ENCODE measurements at regions not wholly inside any gene's neighbourhood (a gene's known extent, or its start where the extent isn't known, plus 50 kb on each side); places are given as distances from the start of the nearest gene placed in this dataset.

DNA sequence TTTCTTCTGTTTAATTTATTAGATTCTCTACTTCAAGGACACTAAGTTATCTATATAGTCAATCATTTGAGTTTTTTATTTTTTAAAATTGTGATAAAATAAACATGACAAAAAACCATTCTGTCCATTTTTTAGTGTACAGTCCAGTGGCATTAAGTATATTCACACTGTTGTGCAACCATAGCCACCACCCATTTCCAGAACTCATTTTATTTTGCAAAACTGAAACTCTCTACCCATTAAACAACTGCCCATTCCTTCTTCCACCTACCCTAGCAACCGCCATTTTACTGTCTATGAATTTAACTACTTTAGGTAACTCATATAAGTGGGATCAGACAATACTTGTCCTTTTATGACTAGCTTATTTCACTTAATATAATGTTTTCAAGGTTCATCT lies 275.6 kb downstream of the SH3GL2 start:
- H3K27ac ChIP-seq = no peak overlapping the region
- POLR2A ChIA-PET = no interaction called here
- no peaks in the 10 kb centered on the region for H3K4me1 ChIP-seq
- no peak overlapping the region for H3K4me3 ChIP-seq
- no peak overlapping the region for H3K4me2 ChIP-seq
- H3K9me3 ChIP-seq = no peaks in the 10 kb centered on the region
- DNase-seq (ENCODE audit: low read depth in 1 of 2, low spot score in 1 of 2) (no peak), ATAC-seq (no peak), FAIRE-seq (no peak)
- no peak for TF ChIP-seq USF2 (IDR thresholded peaks at IDR 0.05)
- TF ChIP-seq EHF (CRISPR knock-in tag; IDR thresholded peaks at IDR 0.05) = no peak
- TF ChIP-seq NR3C1 (IDR thresholded peaks at IDR 0.05) = no peak
- no peak for TF ChIP-seq HOXA7 (CRISPR knock-in tag; IDR thresholded peaks at IDR 0.05)
- no peak for TF ChIP-seq FOSB (CRISPR knock-in tag; IDR thresholded peaks at IDR 0.05)
- TF ChIP-seq, protein P1, sequence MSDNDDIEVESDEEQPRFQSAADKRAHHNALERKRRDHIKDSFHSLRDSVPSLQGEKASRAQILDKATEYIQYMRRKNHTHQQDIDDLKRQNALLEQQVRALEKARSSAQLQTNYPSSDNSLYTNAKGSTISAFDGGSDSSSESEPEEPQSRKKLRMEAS (IDR thresholded peaks at IDR 0.05) = no peak
- no peak for TF ChIP-seq POLR2A (IDR thresholded peaks at IDR 0.05; ENCODE audit: low read length)
- no peak for TF ChIP-seq JUNB (IDR thresholded peaks at IDR 0.05)
- TF ChIP-seq ZSCAN20 (CRISPR knock-in tag; IDR thresholded peaks at IDR 0.05) = no peak
- TF ChIP-seq RNF2 (IDR thresholded peaks at IDR 0.05; ENCODE audit: borderline replicate concordance, low read depth) = no peak
- TF ChIP-seq RAD21 (conservative IDR thresholded peaks at IDR 0.05 in 1 of 2, IDR thresholded peaks at IDR 0.05 in 1 of 2) = no peak
- TF ChIP-seq, protein P2, sequence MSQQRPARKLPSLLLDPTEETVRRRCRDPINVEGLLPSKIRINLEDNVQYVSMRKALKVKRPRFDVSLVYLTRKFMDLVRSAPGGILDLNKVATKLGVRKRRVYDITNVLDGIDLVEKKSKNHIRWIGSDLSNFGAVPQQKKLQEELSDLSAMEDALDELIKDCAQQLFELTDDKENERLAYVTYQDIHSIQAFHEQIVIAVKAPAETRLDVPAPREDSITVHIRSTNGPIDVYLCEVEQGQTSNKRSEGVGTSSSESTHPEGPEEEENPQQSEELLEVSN (IDR thresholded peaks at IDR 0.05; ENCODE audit: borderline replicate concordance, low read depth) = no peak
- TF ChIP-seq FOSL2 (IDR thresholded peaks at IDR 0.05) = no peak
- no peak for TF ChIP-seq FOSL2 (CRISPR knock-in tag; IDR thresholded peaks at IDR 0.05)
- TF ChIP-seq TP53 (CRISPR knock-in tag; IDR thresholded peaks at IDR 0.05) = no peak
- TF ChIP-seq HDAC2 (IDR thresholded peaks at IDR 0.05) = no peak
- no peak for TF ChIP-seq REST (IDR thresholded peaks at IDR 0.05)
- no peak for TF ChIP-seq CEBPB (IDR thresholded peaks at IDR 0.05)
- TF ChIP-seq PHF8 (IDR thresholded peaks at IDR 0.05; ENCODE audit: borderline replicate concordance, low read depth) = no peak
- TF ChIP-seq MAFK (IDR thresholded peaks at IDR 0.05; ENCODE audit: partially characterized antibody) = no peak
- no peak for TF ChIP-seq NPAS2 (CRISPR knock-in tag; IDR thresholded peaks at IDR 0.05; ENCODE audit: borderline replicate concordance)
- CTCF ChIA-PET = interaction anchor here (0.8 kb wide), 1 partner anchor 43 kb away, joined by 3 read pairs; no protein-coding TSS in a partner anchor
- 6% methylated on average over 1 of the region's 1 CpG for WGBS (ENCODE audit: missing lambda C conversion rate)

- no peaks in the 10 kb centered on the region for H3K4me1 ChIP-seq
- H3K9me3 ChIP-seq = no peaks in the 10 kb centered on the region
- 37% methylated on average over 3 of the region's 3 CpGs for WGBS (ENCODE audit: missing lambda C conversion rate)
- FAIRE-seq = no peak
- TF ChIP-seq TFCP2L1 (CRISPR knock-in tag; IDR thresholded peaks at IDR 0.05) = no peak
- no peak overlapping the region for H3K4me2 ChIP-seq
- ChIA-PET POLR2A (no interaction called here), CTCF (no interaction called here)
- no peak overlapping the region for H3K27ac ChIP-seq
- ATAC-seq = no peak
- no peak overlapping the region for H3K4me3 ChIP-seq
- DNase-seq (ENCODE audit: low read depth in 1 of 2, low spot score in 1 of 2) = no peak
Observed at GRCh38 chr9:17856995-17857394, 278.1 kb downstream of the SH3GL2 start.

GRCh38 chr9:17859228-17859627 lies 280.4 kb downstream of the SH3GL2 start:
- no peak for FAIRE-seq
- ChIA-PET POLR2A (no interaction called here), CTCF (no interaction called here)
- Histone ChIP-seq H3K9me3 (no peaks in the 10 kb centered on the region), H3K27ac (no peak overlapping the region), H3K4me1 (no peaks in the 10 kb centered on the region), H3K4me2 (no peak overlapping the region), H3K4me3 (no peak overlapping the region)
- WGBS (ENCODE audit: missing lambda C conversion rate) = 7% methylated on average over 3 of the region's 3 CpGs
- ATAC-seq = no peak
- no peak for DNase-seq (ENCODE audit: low read depth in 1 of 2, low spot score in 1 of 2)
- TF ChIP-seq ZSCAN20 (CRISPR knock-in tag; IDR thresholded peaks at IDR 0.05) = no peak
- no peak for TF ChIP-seq EHF (CRISPR knock-in tag; IDR thresholded peaks at IDR 0.05)
- no peak for TF ChIP-seq NFE2L2 (conservative IDR thresholded peaks at IDR 0.05; ENCODE audit: low read length)
- no peak for TF ChIP-seq ATOH8 (CRISPR knock-in tag; IDR thresholded peaks at IDR 0.05; ENCODE audit: low read depth)
- TF ChIP-seq CHD2 (IDR thresholded peaks at IDR 0.05; ENCODE audit: low read length, partially characterized antibody) = no peak
- no peak for TF ChIP-seq CEBPB (IDR thresholded peaks at IDR 0.05)
- TF ChIP-seq MAFK (IDR thresholded peaks at IDR 0.05; ENCODE audit: partially characterized antibody) = no peak
- no peak for TF ChIP-seq TP53 (CRISPR knock-in tag; IDR thresholded peaks at IDR 0.05)
- no peak for TF ChIP-seq TFCP2L1 (CRISPR knock-in tag; IDR thresholded peaks at IDR 0.05)
- TF ChIP-seq HEYL (CRISPR knock-in tag; IDR thresholded peaks at IDR 0.05) = no peak
- TF ChIP-seq, protein P3, sequence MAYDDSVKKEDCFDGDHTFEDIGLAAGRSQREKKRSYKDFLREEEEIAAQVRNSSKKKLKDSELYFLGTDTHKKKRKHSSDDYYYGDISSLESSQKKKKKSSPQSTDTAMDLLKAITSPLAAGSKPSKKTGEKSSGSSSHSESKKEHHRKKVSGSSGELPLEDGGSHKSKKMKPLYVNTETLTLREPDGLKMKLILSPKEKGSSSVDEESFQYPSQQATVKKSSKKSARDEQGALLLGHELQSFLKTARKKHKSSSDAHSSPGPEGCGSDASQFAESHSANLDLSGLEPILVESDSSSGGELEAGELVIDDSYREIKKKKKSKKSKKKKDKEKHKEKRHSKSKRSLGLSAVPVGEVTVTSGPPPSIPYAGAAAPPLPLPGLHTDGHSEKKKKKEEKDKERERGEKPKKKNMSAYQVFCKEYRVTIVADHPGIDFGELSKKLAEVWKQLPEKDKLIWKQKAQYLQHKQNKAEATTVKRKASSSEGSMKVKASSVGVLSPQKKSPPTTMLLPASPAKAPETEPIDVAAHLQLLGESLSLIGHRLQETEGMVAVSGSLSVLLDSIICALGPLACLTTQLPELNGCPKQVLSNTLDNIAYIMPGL (CRISPR knock-in tag; IDR thresholded peaks at IDR 0.05; ENCODE audit: borderline replicate concordance) = no peak

All from A549 (cell line).